GM10248 (cell line): ENCODE measurements at regions not wholly inside any gene's neighbourhood (a gene's known extent, or its start where the extent isn't known, plus 50 kb on each side); places are given as distances from the start of the nearest gene placed in this dataset.

Experiments
- CTCF ChIA-PET: fragments of 300-600 bp; sonication (Branson Sonifier 250); formaldehyde crosslinking; extraction: SDS; loops from one replicate; lab custom pipeline; 2021; ENCODE audit warnings: antibody characterized with exemption; lab: Yijun Ruan, JAX
- POLR2A ChIA-PET: fragments of 350-650 bp; sonication (Branson Sonifier 250); formaldehyde crosslinking; extraction: SDS; loops from one replicate; lab custom pipeline; 2020; ENCODE audit warnings: antibody characterized with exemption; lab: Yijun Ruan, JAX
- DNase-seq: peaks from one replicate; pipeline ENCODE4 v3.0.0; 2012; ENCODE audit errors: extremely low spot score
- CTCF ChIP-seq: IDR thresholded peaks from 2 replicates; pipeline ENCODE4 v1.5.1; 2012; ENCODE audit warnings: mild to moderate bottlenecking, low read depth; ENCODE audit errors: extremely low read depth, missing control alignments, control extremely low read depth

- TF ChIP-seq CTCF = no peak
- ChIA-PET POLR2A (no interaction called here), CTCF (no interaction called here)
- DNase-seq = no peak
These were observed 287.8 kb upstream of the MVB12B start for GRCh38 chr9:126038790-126039189.

DNA sequence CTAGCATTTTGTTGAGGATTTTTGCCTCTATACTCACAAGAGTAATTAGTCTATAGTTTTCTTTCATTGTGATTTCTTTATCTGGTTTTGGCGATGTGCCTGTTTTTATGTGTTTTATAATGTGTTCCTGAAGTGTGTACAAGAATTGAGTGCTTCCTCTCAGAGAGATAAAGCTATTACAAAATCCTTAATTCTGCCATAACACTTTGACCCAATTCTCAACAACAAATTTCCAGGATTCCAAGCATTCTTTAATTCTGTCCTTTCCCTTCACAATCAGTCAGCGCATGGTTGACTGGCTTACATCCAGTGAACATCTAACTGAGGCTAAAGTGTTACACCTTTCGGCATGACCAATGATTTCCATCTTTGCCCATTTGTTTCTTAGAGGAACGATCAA is 282.9 kb upstream of the MVB12B start:
- ChIA-PET POLR2A (no interaction called here), CTCF (no interaction called here)
- DNase-seq = no peak

GRCh38 chr9:126049088-126049487 is 277.5 kb upstream of the MVB12B start:
- no peak for TF ChIP-seq CTCF
- POLR2A ChIA-PET = no interaction called here
- CTCF ChIA-PET = no interaction called here
- no peak for DNase-seq

More for the DNA sequence above, 282.9 kb upstream of the MVB12B start:
- TF ChIP-seq CTCF = no peak

GRCh38 chr9:126049896-126050604 is 276.6 kb upstream of the MVB12B start:
- ChIA-PET POLR2A (no interaction called here), CTCF (no interaction called here)
- no peak for TF ChIP-seq CTCF
- DNase-seq = no peak

DNA sequence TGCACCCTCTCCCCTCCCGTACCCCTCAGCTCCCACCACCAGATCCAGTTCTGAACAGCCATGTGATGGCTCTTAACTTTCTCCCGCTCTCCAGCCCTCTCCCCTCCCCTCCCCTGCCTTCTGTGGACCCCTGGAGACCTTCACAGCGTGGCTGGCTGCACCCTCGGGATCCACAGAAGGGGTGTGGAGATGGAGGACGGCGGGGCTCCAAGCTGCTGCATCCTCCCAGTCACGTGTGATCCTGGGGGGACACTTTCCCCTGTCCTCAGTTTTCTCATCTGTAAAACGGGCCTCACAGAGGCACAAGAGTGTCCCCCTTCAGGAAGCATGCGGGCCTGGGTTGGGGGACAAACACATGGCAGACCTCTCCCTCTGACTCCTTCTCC is 276.0 kb upstream of the MVB12B start:
- no peak for DNase-seq
- no peak for TF ChIP-seq CTCF
- CTCF ChIA-PET = no interaction called here
- POLR2A ChIA-PET = no interaction called here

DNA sequence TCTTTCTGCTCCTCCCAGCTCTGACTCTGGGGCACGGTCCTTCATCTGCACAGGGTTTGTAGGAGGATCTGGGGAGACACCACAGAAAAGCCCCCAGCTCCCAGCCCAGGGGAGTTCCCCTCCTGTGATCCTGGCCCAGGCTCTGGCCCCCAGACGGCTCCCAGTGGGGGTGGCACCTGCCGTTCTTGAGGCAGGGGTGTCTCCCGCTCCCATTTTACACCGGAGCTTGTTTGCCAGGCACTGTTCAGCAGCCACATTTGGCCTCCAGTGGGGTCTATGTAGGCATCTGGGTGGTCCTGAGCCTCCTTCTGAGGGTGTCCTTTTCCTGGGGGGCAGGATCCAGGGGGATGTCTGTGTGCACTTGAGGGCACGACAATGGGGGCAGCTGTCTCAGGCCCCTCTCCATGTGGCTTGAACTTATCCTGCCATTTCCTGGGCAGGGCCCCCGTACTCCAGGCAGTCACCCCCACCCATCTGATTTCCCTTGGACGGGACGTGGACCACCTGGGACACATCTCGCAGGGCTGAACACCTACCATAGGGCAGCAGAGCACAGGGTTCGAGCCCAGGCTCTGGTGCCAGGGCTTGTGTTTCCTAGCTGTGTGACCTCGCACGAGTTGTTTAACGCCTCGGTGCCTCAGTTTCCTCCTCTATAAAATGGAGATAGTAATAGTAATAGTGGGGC is 275.0 kb upstream of the MVB12B start:
- ChIA-PET POLR2A (no interaction called here), CTCF (no interaction called here)

More for the DNA sequence above, 275.0 kb upstream of the MVB12B start:
- TF ChIP-seq CTCF = no peak
- no peak for DNase-seq
